K562 (cell line): ENCODE measurements at regions not wholly inside any gene's neighbourhood (a gene's known extent, or its start where the extent isn't known, plus 50 kb on each side); places are given as distances from the start of the nearest gene placed in this dataset.

Experiments
- EZH2 ChIP-seq: IDR thresholded peaks from 2 replicates; pipeline ENCODE4 v1.6.1; 2012; ENCODE audit warnings: low read depth, mild to moderate bottlenecking, inconsistent platforms, low read length, borderline replicate concordance
- FOXM1 ChIP-seq, 2 experiments: fragments of 450-650 bp in 1 of 2; sonication (generic) in 1 of 2; formaldehyde crosslinking in 1 of 2; IDR thresholded peaks; 2 replicates each; pipeline versions ENCODE4 v1.6.1 to v1.9.0; 2017 to 2022; ENCODE audit warnings: low read depth in 2 of 2, mild to moderate bottlenecking in 2 of 2, missing genetic modification reagents in 1 of 2, moderate library complexity in 1 of 2
- HCFC1 ChIP-seq: IDR thresholded peaks from 2 replicates; pipeline ENCODE4 v1.6.1; 2012; ENCODE audit warnings: low read depth, low read length, improper control_type of control experiment
- HDAC1 ChIP-seq, 2 experiments: fragments of 450-650 bp; IDR thresholded peaks; 2 replicates each; pipeline ENCODE4 v1.6.1; 2016 to 2017; ENCODE audit warnings: inconsistent platforms in 1 of 2, mild to moderate bottlenecking in 1 of 2, moderate library complexity in 1 of 2
- MECOM ChIP-seq: fragments of 250-450 bp; sonication (Bioruptor Pico); IDR thresholded peaks from 2 replicates; pipeline ENCODE4 v1.8.0; 2022; ENCODE audit warnings: inconsistent platforms
- MEIS2 ChIP-seq: fragments of 450-650 bp; IDR thresholded peaks from 2 replicates; pipeline ENCODE4 v1.6.1; 2014; ENCODE audit warnings: mild to moderate bottlenecking; ENCODE audit not compliant: partially characterized antibody
- NR3C1 ChIP-seq: sonication (generic); formaldehyde crosslinking; IDR thresholded peaks from 2 replicates; pipeline ENCODE4 v1.8.1; 2022; ENCODE audit warnings: missing genetic modification reagents
- POLR2A ChIP-seq: fragments of 450-650 bp; conservative IDR thresholded peaks from 2 replicates; pipeline ENCODE4 v1.6.1; 2016
- POU5F1 ChIP-seq: fragments of 150-350 bp; IDR thresholded peaks from 2 replicates; pipeline ENCODE4 v1.6.1; 2014; ENCODE audit warnings: borderline replicate concordance, low read length, low read depth, mild to moderate bottlenecking; ENCODE audit not compliant: partially characterized antibody
- RAD21 ChIP-seq, 2 experiments: fragments of 250-450 bp in 1 of 2; fragments of 450-650 bp in 1 of 2; sonication (Bioruptor Pico) in 1 of 2; formaldehyde crosslinking in 1 of 2; IDR thresholded peaks in 1 of 2; conservative IDR thresholded peaks in 1 of 2; 2 replicates each; pipeline versions ENCODE4 v1.4.0 to v1.8.0; 2020 to 2022; ENCODE audit warnings: mild to moderate bottlenecking in 2 of 2, moderate library complexity in 1 of 2
- SUPT5H ChIP-seq: fragments of 450-650 bp; IDR thresholded peaks from 2 replicates; pipeline ENCODE4 v1.6.1; 2016
- TFAM ChIP-seq: fragments of 250-450 bp; sonication (Bioruptor Pico); conservative IDR thresholded peaks from 2 replicates; pipeline ENCODE4 v1.5.0; 2021; ENCODE audit warnings: mild to moderate bottlenecking, moderate library complexity
- ZFP1 ChIP-seq: fragments of 450-650 bp; formaldehyde crosslinking; IDR thresholded peaks from 2 replicates; pipeline ENCODE4 v1.4.0; 2020; ENCODE audit warnings: mild to moderate bottlenecking, mixed read lengths
- ZNF717 ChIP-seq: fragments of 250-450 bp; sonication (Bioruptor Pico); IDR thresholded peaks from 2 replicates; pipeline ENCODE4 v1.5.0; 2021
- TF ChIP-seq, protein P1 (sequence below): fragments of 250-450 bp; sonication (Bioruptor Pico); IDR thresholded peaks from 2 replicates; pipeline ENCODE4 v1.4.0; 2020; ENCODE audit warnings: borderline replicate concordance
- TF ChIP-seq, protein P2 (sequence below): fragments of 250-450 bp; sonication (Bioruptor Pico); IDR thresholded peaks from 2 replicates; pipeline ENCODE4 v1.9.0; 2021; ENCODE audit warnings: mild to moderate bottlenecking, inconsistent platforms
- TF ChIP-seq, protein P3 (sequence below): fragments of 250-450 bp; sonication (Bioruptor Pico); IDR thresholded peaks from 2 replicates; pipeline ENCODE4 v1.9.0; 2021; ENCODE audit warnings: mild to moderate bottlenecking
- TF ChIP-seq, protein P4 (sequence below): sonication (generic); formaldehyde crosslinking; IDR thresholded peaks from 2 replicates; pipeline ENCODE4 v1.5.0; 2020; ENCODE audit warnings: missing genetic modification reagents
- TF ChIP-seq, protein P5 (sequence below), 2 experiments: fragments of 450-650 bp; IDR thresholded peaks; 2 replicates each; pipeline ENCODE4 v1.6.1; 2016
- TF ChIP-seq, protein P6 (sequence below): sonication (generic); IDR thresholded peaks from 2 replicates; pipeline ENCODE4 v1.6.1; 2016

DNA sequence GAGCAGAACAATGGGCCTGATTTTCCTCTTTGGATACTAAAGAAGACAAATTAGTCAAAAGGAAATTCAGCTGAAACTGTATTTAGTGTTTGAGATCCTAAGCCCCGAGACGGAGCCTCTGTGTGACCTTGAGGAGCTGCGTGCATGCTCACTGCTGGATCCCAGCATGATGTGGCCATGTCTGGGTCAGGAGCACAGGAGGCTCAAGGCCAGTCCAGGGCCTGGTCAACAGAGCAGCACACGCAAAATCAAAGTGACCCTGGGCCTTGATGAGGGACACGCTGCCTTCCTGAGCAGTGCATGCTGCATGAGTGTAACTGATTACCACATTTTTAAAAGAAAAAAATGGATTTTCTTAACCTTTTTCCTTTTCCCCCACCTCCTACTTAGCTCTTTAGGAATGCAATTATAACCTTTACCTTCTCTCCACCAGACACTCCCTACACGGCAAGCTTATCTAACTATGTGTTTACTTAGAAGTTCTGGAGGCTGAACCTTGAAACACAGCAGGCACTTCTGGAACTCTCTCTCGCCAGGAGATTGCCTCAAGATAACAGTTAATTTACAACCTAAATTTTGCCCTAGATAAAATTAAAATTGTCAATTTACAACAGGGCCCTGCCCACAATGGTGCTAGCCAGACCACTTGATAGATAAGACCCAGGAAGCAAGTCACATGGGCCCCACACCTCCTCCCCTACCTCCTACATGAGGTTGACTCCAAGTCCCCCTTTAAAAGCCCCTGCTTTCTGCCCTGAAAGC lies 144.6 kb downstream of the LRIG2 start (continued):
- TF ChIP-seq, protein P1, sequence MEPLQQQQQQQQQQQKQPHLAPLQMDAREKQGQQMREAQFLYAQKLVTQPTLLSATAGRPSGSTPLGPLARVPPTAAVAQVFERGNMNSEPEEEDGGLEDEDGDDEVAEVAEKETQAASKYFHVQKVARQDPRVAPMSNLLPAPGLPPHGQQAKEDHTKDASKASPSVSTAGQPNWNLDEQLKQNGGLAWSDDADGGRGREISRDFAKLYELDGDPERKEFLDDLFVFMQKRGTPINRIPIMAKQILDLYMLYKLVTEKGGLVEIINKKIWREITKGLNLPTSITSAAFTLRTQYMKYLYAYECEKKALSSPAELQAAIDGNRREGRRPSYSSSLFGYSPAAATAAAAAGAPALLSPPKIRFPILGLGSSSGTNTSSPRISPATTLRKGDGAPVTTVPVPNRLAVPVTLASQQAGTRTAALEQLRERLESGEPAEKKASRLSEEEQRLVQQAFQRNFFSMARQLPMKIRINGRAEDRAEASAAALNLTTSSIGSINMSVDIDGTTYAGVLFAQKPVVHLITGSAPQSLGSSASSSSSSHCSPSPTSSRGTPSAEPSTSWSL (CRISPR knock-in tag), result no peak
- TF ChIP-seq POLR2A, result no peak
- TF ChIP-seq, protein P2, sequence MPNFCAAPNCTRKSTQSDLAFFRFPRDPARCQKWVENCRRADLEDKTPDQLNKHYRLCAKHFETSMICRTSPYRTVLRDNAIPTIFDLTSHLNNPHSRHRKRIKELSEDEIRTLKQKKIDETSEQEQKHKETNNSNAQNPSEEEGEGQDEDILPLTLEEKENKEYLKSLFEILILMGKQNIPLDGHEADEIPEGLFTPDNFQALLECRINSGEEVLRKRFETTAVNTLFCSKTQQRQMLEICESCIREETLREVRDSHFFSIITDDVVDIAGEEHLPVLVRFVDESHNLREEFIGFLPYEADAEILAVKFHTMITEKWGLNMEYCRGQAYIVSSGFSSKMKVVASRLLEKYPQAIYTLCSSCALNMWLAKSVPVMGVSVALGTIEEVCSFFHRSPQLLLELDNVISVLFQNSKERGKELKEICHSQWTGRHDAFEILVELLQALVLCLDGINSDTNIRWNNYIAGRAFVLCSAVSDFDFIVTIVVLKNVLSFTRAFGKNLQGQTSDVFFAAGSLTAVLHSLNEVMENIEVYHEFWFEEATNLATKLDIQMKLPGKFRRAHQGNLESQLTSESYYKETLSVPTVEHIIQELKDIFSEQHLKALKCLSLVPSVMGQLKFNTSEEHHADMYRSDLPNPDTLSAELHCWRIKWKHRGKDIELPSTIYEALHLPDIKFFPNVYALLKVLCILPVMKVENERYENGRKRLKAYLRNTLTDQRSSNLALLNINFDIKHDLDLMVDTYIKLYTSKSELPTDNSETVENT (CRISPR knock-in tag), result no peak
- TF ChIP-seq, protein P3, sequence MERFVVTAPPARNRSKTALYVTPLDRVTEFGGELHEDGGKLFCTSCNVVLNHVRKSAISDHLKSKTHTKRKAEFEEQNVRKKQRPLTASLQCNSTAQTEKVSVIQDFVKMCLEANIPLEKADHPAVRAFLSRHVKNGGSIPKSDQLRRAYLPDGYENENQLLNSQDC (CRISPR knock-in tag), result no peak
- TF ChIP-seq, protein P4, sequence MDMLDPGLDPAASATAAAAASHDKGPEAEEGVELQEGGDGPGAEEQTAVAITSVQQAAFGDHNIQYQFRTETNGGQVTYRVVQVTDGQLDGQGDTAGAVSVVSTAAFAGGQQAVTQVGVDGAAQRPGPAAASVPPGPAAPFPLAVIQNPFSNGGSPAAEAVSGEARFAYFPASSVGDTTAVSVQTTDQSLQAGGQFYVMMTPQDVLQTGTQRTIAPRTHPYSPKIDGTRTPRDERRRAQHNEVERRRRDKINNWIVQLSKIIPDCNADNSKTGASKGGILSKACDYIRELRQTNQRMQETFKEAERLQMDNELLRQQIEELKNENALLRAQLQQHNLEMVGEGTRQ (CRISPR knock-in tag), result peak; percentile 75
- no peak for TF ChIP-seq MECOM (CRISPR knock-in tag)
- TF ChIP-seq TFAM (CRISPR knock-in tag), result no peak
- TF ChIP-seq ZFP1, result no peak
- no peak for TF ChIP-seq POU5F1
- no peak for TF ChIP-seq HCFC1
- TF ChIP-seq ZNF717 (CRISPR knock-in tag), result no peak
- TF ChIP-seq HDAC1 (IDR thresholded peaks at IDR 0.05), result no peak
- TF ChIP-seq SUPT5H, result no peak
- no peak for TF ChIP-seq EZH2
- TF ChIP-seq, protein P5, sequence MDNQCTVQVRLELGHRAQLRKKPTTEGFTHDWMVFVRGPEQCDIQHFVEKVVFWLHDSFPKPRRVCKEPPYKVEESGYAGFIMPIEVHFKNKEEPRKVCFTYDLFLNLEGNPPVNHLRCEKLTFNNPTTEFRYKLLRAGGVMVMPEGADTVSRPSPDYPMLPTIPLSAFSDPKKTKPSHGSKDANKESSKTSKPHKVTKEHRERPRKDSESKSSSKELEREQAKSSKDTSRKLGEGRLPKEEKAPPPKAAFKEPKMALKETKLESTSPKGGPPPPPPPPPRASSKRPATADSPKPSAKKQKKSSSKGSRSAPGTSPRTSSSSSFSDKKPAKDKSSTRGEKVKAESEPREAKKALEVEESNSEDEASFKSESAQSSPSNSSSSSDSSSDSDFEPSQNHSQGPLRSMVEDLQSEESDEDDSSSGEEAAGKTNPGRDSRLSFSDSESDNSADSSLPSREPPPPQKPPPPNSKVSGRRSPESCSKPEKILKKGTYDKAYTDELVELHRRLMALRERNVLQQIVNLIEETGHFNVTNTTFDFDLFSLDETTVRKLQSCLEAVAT (IDR thresholded peaks at IDR 0.05), result no peak
- TF ChIP-seq RAD21 (CRISPR knock-in tag; conservative IDR thresholded peaks at IDR 0.05 in 1 of 2, IDR thresholded peaks at IDR 0.05 in 1 of 2), result no peak; a peak in 1 of 4 replicates
- no peak; the same call in 1 of the 2 replicates for TF ChIP-seq FOXM1 (IDR thresholded peaks at IDR 0.05; ENCODE audit: low read depth)
- no peak for TF ChIP-seq FOXM1 (CRISPR knock-in tag; IDR thresholded peaks at IDR 0.05; ENCODE audit: low read depth)
- TF ChIP-seq NR3C1 (CRISPR knock-in tag), result no peak
- TF ChIP-seq, protein P6, sequence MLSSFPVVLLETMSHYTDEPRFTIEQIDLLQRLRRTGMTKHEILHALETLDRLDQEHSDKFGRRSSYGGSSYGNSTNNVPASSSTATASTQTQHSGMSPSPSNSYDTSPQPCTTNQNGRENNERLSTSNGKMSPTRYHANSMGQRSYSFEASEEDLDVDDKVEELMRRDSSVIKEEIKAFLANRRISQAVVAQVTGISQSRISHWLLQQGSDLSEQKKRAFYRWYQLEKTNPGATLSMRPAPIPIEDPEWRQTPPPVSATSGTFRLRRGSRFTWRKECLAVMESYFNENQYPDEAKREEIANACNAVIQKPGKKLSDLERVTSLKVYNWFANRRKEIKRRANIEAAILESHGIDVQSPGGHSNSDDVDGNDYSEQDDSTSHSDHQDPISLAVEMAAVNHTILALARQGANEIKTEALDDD, result peak; percentile 48
- peak; percentile 93 for TF ChIP-seq MEIS2
